HG03060 (cell line): ENCODE measurements at regions not wholly inside any gene's neighbourhood (a gene's known extent, or its start where the extent isn't known, plus 50 kb on each side); places are given as distances from the start of the nearest gene placed in this dataset.
"Not testable (repeated sequence)": the region's sequence is repeated elsewhere in the genome, so short reads cannot be mapped to it uniquely, and the experiment has no call there.

ENCODE experiments used
- ATAC-seq: cut with Tn5 transposase; IDR thresholded peaks from one replicate; pipeline ENCODE4 v1.9.1; 2021; ENCODE audit warnings: low read depth, moderate number of reproducible peaks; ENCODE audit not compliant: unreplicated experiment

GRCh38 chr2:241999184-241999583, 129.7 kb downstream of the RTP5 start:
- ATAC-seq, result no peak

- no peak for ATAC-seq
Measured at GRCh38 chr2:242001853-242002252, 132.3 kb downstream of the RTP5 start.

DNA sequence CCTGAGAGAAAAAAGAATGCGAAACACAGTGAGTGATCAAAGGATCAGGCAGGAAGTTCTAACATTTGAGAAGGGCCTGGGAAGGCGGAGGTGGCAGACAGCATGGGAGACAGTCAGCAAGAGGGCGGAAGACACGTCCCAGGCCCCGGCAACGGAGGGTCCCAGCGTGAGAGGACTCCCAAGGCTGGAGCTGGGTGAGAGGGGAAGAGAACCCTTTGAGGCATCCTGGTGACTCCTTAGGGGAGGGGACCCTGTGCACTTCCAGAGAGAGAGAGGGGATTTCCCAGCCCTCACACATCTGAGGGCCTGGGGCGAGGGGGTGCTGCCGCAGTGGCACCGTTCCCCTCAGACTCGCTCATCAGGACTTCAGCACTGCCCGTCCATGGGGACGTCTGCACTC, 133.4 kb downstream of the RTP5 start:
- ATAC-seq, result no peak

DNA sequence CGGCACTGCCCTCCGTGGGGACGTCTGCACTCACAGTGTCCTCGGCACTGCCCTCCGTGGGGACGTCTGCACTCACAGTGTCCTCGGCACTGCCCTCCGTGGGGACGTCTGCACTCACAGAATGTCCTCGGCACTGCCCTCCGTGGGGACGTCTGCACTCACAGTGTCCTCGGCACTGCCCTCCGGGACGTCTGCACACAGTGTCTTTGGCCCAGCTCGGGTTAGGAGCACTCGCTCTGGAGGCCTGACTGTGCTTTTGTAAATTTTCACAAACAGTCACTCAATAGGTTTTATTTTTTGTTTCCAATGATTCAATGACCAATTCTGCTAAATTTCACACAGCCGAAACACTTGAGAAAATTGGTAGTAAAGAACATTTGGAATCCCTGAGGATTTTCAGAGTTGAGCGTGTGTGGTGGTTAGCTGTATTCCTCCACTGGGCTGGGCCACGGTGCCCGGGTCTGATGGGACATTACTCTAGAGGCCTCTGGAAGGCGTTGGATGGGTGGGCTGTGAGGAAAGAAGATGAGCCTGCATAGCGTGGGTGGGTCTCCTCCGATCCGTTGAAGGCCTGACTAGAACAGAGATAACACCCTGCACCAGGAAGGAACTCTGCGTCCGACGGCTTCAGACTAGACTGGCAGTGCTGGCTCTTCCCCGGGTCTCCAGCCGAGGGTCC, 134.8 kb downstream of the RTP5 start:
- ATAC-seq, result no peak

GRCh38 chr2:242004902-242005230, 135.3 kb downstream of the RTP5 start:
- no peak for ATAC-seq

GRCh38 chr2:242006091-242006634, 136.6 kb downstream of the RTP5 start:
- not testable (repeated sequence) for ATAC-seq

GRCh38 chr2:242008908-242009307, 139.4 kb downstream of the RTP5 start:
- ATAC-seq, result not testable (repeated sequence)

GRCh38 chr2:242009846-242010245, 140.3 kb downstream of the RTP5 start:
- not testable (repeated sequence) for ATAC-seq

DNA sequence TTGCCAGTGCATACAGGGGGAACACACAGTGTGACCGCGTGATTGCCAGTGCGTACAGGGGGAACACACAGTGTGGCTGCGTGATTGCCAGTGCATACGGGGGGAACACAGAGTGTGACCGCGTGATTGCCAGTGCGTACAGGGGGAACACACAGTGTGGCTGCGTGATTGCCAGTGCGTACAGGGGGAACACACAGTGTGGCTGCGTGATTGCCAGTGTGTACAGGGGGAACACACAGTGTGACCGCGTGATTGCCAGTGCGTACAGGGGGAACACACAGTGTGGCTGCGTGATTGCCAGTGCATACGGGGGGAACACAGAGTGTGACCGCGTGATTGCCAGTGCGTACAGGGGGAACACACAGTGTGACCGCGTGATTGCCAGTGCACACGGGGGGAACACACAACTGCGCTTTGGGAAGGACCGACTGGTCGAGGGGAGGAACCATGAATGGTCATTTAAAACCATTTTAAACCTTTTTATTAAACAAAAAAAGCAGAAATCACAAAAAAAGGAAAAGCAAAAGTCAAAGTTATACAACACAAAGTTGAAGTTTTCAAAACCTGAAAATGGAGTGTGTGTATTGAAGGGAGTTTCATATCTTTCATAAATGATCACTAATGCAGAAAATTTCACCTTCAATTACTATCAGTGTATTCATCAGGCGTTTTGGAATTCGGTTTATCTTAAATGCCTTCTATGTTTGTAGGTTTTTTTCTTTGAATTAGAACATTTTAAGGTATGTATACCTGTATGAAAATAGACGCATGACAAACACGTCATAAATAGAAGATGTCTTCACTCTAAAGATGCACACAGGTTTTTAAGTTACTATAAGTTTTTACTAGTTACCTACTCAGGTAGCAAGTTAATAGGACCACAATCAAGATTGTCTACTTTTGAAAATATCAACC, 141.0 kb downstream of the RTP5 start:
- not testable (repeated sequence) for ATAC-seq

DNA sequence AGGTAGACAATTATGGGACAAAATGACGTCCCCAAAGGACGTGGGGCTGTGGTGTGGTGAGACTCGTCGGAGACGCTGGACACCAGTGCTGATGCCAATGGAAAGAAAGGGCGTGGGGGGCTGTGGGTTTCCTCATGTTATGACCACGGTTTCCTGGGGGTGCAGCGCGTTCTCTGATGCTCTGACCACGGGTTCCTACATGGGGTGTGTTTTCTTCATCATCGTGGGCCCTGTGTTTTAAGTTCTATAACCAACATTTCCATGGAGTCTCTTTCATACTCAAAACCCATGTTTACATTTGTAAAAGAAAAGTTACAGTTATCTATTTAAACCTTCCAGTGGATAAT, 141.6 kb downstream of the RTP5 start:
- no peak for ATAC-seq

GRCh38 chr2:242011516-242011915, 142.0 kb downstream of the RTP5 start:
- no peak for ATAC-seq

DNA sequence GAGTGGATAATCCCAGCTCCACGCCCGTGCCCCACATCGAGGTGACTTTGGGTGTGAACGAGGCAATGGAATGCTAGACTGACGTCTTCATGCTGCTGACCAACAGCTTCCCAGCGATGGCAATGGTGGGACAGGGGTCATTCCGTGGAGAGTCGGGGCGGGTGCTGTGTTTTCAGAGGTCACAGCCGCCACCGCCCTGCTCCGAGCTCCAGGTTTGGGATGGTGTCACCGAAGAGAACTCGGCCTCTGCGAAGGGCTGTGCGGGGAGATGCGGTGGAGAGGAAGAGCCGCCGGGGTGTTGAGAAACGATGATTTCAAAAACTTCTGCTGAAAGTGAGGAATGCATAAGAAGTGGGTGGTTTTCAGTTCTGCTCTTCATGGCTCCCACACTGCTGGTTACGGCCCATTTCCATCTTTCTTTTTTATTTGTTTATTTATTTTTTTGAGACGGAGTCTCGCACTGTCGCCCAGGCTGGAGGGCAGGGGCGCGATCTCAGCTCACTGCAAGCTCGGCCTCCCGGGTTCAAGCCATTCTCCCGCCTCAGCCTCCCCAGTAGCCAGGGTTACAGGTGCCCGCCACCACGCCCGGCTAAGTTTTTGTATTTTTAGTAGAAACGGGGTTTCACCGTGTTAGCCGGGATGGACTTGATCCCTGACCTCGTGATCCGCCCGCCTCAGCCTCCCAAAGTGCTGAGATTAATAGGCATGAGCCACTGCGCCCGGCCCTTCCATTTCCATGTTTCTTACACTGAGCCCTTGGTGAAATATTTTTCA, 142.6 kb downstream of the RTP5 start:
- ATAC-seq, result no peak

DNA sequence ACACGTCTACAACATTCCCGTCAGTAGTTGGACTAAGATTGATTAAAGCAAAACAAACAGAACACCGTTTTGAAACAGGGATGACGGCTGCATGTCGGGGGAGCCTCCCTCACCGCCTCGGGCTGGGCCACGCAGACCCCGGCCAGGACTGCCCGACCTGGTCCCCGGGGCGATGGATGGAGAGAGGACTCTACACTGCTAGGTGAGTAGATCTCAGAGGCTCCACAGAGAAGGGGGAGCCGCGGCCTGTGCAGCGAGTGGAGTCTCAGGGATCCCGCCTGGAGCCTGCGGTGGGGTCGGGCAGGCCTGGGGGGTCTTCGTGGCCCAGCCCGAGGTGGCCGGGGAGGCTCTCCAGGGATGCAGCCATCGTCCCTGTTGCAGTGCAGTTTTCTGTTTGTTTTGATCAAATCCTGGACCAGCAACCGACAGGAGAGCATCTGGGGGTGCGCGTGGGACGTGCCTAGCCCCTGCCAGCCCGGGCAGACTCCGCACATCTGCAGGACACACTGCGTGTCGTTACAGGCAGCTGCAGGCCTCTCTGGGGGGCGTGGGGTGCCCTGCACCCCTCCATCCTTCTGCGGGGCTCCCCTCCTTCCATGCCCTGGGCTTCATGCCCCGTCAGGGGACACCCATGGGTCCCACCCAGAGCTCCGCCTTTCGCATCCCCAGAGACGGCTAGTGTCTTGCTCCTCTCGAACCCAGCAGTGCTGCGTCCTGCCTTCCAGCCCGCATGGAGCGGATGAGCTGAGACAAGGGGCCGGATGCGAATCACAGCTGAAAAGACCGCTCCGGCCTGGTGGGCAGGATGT, 143.6 kb downstream of the RTP5 start:
- no peak for ATAC-seq

DNA sequence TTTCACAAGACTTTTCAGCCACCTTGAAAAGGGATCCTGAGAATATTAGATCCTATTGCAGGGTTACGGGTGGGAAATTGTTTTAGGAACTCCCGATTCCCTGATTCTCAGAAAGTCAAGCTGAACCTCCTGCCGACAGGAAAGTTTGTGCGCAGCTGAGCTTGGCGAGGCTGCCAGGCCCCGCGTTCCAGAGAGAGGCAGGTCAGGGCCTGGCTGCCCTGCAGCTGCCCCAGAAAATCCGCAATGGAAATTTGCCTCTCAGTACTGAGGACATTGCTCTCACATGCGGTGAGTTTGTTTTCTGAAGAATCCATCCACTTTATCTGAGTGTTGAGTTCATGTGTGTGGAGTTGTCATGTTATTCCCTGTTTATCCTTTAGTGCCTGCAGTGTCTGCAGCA, 144.2 kb downstream of the RTP5 start:
- ATAC-seq, result no peak

GRCh38 chr2:242015108-242016065, 145.9 kb downstream of the RTP5 start:
- ATAC-seq, result no peak

DNA sequence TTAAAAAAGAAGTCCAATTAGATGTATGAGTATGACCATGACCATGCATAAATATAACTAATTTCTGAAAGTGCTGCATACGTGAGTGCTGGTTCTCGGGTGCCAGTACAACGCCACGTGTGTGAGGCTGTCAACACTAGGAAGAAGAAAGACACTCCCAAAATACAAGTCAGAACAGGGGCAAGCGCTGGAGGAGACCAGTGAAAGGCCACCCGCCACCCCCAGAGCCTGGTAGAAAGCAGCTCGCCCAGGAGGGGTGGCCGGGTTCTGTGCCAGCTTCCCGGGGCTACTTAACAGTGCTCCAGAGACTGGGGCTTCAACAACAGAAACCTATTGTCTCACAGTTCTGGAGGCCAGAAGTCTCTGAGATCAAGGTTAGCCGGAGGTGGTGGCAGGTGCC, 147.6 kb downstream of the RTP5 start:
- ATAC-seq, result no peak

DNA sequence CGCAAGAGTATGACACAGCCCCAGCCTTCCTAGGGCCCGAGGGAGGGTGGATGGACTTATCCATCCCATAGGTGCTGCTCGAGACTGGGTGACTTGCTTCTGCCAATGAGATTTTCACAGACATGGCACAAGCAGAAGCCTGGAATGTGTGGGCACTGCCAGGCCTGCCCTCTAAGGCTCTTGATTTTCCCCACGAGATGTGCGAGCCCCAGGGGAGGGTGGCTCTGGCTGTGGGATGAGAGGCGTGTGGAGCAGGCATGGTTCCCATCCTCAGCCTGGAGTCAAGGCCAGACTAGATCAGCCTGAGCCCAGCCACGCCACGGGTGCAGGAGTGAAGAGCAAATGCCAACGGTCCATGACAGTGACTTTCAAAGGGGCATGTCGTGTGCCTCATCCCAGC, 148.9 kb downstream of the RTP5 start:
- not testable (repeated sequence) for ATAC-seq

- ATAC-seq, result no peak
Measured at GRCh38 chr2:242019344-242019743, 149.8 kb downstream of the RTP5 start.
